AML-193 (cell line): ENCODE measurements at regions not wholly inside any gene's neighbourhood (a gene's known extent, or its start where the extent isn't known, plus 50 kb on each side); places are given as distances from the start of the nearest gene placed in this dataset.
"Not testable (repeated sequence)": the region's sequence is repeated elsewhere in the genome, so short reads cannot be mapped to it uniquely, and the experiment has no call there.

ENCODE experiments used
- DNase-seq, 2 experiments: peaks; one replicate each; lab custom pipeline; 2025; lab: John Stamatoyannopoulos, UW

DNA sequence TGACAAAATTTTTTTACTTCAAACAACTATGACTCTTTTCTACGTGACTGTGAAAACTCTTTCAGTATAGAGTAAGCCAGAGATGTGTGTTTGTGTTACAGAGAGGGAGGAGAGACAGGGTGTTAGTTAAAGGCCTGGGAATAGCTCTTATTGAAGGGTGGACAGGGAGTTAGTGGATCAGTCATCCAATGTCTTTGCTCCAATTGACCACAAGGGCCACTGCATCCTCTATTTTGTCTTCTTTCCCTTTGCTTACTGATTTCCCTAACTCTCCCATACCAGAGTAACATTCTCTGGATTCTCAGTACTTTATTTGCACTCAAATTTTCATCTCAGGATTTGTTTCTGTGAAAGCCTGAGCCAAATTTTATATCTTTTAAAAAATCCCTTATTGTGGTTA is 920.3 kb downstream of the CDH18 start:
- DNase-seq = no peak

DNA sequence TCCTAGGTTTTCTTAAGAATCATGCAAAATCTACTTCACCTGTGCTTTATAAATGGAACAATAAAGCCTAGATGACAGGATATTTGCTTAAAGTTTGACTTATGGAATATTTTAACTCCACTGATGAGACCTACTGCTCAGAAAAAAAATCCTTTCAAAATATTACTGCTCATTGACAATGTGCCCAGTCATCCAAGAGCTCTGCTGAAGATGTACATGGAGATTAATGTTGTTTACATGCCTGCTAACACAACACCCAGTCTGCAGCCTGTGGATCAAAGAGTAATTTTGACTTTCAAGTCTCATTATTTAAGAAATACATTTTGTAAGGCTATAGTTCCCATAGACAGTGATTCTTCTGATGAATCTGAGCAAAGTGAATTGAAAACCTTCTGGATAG is 889.6 kb downstream of the CDH18 start:
- DNase-seq = no peak

DNA sequence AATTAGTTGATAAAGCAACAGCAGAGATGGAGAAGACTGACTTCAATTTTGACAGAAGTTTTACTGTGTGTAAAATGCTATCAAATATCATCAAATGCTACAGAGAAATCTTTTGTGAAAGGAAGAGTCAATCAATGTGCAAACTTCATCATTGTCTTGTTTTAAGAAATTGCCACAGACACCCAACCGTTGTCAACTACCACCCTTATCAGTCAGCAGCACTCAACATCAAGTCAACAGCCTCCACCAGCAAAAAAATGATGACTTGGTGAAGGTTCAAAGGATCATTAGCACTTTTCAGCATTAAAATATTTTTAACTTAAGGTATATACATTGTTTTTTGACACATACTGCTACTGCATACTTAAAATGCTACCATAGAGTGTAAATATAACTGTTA is 888.8 kb downstream of the CDH18 start:
- no peak for DNase-seq

DNA sequence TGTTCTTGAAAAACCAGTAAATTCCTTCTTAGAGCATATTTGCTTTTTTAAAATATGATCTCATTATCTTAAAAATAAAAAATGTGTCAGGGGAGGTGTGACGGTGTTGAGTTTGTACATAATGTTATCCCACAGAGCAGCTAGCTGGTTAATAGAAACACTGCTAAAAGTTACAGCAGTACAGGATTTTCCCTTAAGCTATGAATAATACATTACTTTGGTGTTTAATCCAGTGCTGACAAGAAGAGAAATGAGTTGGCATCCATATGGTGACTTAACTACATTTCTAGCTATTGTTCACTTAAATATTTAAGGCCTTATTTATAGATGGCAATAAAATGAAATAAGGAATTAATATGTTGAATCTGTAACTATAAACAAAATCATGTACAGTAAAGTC is 883.1 kb downstream of the CDH18 start:
- DNase-seq = no peak

DNA sequence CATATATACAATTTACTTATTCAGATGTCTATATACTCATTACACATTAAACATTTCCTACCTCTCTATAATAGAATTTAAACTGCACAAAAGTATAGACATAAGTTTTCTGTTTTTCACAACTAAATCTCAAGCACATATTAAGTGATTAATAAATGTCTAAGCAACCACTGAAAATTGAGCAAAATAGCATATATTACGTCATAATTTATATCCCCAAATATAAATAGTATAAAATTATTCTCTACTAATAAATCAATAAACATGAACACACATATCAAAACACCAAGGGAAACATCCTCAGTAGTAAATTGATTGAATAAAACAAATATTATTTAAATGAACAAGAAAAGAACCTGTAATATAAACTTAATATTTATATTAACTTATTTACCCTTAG is 865.1 kb downstream of the CDH18 start:
- no peak for DNase-seq

DNA sequence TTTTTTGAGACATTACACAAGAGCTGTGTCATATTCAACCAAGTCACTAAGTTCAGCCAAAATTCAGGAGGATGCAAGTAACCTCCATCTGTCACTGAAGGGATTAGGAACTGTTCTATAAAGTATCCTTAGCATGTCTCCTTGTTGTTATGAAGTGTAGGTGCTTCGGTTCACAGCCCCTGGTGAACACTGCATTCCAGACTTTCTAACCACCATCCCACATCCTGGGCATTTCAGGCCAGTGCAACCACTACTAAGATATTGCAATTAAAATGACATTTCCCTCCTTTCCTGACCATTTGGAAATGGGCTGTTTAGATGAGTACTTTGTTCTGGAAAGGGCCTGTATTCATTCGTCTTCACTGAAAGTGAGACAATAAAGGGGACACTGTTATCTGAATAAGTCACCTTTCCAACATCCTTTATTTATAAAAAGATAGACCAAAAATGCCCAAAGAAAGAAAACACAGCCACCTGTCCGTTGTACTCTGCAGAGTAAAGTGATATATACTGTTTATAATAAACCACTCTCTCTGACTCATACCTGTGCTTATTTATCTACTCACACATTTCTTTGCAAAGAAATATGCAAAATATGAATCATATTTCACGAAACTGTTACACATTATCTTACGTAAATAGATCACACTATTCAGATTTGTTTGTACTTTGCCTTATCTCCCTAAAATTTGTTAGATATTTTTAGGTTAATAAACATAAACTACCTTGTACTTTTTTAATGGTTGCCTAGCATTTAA is 861.9 kb downstream of the CDH18 start:
- no peak for DNase-seq

DNA sequence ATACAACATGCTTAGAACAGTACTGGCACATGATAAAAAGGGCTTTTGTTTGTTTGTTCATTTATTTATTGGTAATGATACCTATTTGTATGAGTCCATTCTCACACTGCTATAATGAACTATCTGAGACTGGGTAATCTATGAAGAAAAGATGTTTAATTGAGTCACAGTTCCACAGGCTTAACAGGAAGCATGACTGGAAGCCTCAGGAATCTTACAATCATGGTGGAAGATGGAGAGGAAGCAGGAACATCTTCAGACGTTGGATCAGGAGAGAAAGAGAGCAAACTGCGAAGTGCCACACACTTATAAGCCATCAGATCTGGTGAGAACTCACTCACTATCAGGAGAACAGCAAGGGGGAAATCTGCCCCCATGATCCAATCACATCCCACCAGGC is 847.7 kb downstream of the CDH18 start:
- DNase-seq = no peak

DNA sequence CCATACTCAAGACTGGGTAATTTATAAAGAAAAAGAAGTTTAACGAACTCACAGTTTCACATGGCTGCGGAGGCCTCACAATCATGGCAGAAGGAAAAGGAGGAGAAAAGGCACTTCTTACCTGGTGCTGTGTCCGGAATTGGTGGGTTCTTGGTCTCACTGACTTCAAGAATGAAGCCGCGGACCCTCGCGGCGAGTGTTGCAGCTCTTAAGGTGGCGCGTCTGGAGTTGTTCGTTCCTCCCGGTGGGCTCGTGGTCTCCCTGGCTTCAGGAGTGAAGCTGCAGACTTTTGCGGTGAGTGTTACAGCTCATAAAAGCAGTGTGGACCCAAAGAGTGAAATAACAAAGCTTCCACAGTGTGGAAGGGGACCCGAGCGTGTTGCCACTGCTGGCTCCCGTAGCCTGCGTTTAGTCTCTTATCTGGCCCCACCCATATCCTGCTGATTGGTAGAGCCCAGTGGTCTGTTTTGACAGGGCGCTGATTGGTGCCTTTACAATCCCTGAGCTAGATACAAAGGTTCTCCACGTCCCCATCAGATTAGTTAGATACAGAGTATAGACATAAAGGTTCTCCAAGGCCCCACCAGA is 846.0 kb downstream of the CDH18 start:
- not testable (repeated sequence) for DNase-seq

DNA sequence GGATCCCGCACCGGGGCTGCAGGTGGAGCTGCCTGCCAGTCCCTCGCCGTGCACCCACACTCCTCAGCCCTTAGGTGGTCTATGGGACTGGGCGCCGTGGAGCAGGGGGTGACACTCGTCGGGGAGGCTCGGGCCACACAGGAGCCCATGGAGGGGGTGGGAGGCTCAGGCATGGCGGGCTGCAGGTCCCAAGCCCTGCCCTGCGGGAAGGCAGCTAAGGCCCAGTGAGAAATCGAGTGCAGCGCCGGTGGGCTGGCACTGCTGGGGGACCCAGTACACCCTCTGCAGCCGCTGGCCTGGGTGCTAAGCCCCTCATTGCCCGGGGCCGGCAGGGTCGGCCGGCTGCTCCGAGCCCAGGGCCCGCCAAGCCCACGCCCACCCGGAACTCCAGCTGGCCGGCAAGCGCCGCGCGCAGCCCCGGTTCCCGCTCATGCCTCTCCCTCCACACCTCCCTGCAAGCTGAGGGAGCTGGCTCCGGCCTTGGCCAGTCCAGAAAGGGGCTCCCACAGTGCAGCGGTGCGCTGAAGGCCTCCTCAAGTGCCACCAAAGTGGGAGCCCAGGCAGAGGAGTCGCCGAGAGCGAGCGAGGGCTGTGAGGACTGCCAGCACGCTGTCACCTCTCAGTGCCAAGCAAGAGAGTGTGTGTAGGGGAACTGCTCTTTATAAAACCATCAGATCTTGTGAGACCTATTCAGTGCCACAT is 845.1 kb downstream of the CDH18 start:
- DNase-seq = not testable (repeated sequence)

DNA sequence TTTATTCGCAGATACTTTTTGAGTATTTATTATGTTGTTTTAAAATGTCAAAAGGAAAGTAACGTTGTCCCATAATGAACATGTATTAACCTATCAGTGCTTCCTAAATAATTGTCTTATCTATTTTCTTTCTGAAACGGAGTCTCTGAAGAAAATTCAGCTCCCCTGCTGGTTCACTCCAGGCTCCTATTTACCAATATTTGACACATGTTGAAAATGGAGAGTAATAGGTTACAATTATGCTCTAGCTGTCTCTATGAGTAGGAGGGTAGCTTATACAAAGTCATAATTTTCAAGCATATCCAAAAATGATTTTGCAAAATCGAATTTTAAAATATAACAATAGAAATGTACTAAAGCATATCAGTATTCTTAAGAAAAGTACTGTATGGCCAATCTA is 844.1 kb downstream of the CDH18 start:
- no peak for DNase-seq

DNA sequence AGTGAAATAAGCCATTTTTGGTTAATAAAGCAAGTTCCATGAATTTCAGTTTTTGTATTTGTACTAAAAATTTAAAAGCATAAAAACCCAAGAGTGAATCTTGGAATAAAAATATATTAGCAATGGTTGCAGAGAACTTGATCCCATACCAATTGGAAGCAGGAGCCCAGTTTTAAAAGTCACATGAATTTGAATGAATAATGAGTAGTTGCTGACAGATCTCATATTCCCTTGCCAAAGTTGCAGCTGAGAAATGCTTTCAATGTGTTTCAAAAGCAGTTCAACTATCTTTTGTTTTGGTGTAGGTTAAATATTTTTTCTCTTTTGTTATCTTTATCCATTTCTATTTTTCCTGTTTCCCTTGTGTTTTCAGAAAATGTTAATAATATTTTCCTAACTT is 818.6 kb downstream of the CDH18 start:
- no peak for DNase-seq

DNA sequence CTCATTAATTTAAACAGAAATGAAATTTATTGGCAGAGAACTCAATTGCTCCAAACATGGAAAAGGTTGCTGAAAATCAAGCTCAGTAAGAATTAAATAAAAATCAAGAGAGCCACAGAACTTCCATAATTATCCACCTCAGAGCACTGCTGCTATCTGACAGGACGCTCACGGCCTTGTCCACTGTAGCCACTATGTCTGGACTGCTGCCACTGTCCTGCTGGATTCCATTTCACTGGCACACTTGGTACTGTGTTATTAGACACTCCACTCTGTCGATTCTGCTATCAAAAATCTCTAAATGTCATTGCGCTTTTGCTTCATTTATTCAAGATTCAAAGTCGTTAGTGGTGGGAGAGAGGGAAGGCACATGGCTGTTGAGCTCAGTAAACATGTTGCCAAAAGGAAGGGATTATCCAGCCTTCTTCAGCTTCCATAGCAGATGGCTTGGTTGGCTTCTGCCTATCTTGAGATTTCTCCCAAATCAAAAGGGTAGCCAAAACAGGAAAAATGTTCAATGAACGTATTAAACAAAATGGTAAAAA is 815.0 kb downstream of the CDH18 start:
- no peak for DNase-seq

DNA sequence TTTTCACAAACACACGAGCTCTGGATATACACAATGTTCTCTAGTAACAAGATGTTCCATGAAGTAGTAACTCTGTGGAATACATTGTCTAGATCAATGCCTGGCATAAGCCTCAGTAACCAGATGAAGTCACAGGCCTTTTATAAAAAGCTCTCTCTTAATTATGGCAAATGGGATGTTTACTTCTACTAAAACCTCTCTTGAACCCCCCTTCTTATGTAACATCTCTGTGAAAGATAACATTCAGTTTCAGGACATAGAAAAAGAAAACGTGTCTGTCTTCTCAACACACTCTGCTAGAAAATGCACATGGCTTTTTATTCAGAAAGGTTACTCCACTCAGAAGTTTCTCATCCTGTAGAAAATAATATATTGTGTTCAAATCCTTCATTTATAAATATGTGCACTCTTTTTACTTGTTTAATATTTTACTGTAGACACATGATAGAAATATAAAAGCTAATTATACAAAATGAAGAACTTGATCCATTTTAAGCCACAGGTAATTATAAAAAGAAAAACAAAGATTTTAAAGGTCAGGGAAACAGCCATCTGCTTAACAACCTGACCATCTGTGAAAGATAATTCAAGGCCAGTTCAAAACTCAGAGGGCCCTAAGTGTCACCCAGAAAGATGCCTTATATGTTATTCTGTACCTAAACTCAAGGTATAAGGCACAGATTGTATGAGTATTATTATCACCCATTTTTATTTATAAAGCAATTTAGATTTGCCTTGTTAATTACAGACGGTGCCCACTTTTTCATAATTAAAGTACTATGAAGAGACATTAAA is 812.0 kb downstream of the CDH18 start:
- no peak for DNase-seq

DNA sequence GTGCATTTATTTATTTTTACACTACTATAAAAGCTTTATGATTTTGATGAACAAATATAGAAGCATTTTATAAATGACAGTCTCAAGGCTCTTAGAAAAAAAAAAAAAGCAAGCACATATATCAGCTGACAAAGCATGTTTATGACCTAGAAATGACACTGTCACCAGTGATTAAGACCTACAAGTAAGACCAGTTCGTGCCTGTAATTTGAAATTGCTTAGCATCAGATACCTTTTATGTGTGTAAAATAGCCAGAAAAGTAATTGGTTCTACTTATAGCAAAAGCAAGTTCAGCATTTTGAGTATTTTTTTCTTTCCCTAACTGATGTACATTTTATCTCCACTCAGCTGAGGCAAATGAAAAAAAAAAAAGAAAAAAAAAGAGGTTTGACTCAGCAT is 808.4 kb downstream of the CDH18 start:
- no peak for DNase-seq

DNA sequence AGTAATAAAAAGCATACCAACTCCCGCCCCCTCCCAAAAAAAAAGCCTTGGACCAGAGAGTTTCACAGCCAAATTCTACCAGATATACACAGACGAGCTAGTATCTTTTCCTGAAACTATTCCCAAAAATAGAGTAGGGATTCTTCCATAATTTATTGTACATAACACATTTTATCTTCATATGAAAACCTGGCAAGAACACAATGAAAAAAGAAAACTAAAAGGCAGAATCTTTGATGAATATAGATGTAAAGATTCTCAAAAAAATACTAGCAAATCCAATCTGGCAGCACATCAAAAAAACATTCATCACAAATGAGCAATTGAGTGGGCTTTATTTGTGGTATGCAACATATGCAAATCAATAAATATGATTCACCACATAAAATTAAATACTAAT is 798.8 kb downstream of the CDH18 start:
- DNase-seq = no peak

DNA sequence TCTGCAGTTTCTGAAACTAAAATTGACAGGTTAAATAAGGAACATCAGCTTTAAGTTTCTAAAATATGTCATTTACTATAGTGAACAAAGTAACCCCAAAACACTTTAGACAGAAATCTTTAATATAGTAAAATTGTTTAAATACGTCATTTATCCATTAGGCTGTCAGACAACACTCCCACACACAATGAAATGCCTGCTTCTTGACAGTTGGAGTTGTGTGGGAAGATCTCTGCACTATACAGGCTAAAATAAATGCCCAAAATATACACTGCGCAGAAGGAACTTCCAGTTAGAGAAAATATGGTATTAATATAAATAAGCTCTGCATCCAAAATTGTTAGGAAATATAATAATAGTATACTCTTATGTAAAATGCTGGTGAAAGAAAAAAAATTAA is 794.4 kb downstream of the CDH18 start:
- no peak for DNase-seq

DNA sequence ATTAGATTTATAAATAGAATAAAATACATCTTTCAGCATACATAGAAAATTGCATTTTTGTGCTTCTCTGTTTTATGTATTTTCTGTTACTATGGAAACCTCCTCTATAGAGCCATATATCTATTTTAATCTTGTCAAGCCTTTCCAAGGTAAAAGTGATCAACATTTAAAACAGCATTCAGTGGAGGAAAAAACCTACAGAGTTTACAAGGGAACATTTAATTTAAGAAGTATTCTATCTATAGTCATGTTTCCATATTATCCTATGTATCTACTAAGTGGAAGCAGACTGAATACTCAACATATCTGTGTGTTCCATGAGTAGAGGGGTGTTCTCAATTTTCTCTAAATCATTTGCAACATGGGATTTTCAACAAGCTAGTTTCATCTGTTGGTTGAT is 791.4 kb downstream of the CDH18 start:
- no peak for DNase-seq

DNA sequence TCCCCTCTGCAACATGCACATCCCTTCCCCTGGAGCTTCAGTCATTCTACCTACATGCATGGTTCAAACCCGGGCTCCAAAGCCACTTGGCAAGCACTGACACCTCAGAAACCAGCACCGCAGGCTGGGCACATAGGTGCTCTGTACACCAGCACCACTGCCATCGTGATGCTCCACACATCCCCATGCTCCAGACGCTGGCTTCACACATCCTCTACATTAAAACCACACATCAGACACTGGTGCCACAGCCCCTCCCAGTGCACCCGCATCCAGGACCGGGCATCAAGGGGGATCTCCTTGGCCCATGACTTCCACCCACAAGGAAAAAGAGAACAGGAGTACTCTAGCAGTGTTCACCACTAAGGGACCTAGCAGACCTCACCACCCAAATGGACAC is 787.7 kb downstream of the CDH18 start:
- DNase-seq = no peak

DNA sequence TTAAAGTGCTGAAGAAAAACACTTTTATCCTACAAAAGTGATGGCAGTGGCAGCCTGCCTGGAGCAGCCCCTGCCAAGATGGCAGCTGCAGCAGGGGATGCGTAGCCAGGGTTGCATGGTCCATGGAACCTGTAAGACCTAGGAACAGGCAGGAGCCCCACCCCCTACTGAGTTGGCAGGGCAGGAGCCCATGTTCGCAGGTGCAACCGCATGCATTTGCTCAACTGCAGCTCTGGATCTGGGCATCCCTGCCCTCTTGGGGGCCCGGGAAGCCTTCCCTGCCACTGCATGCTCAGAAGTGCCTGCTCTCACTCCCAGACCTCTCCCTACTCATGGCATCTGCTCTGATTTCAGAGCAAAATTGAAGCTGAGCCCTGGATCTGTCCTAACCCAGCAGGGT is 779.6 kb downstream of the CDH18 start:
- no peak for DNase-seq

DNA sequence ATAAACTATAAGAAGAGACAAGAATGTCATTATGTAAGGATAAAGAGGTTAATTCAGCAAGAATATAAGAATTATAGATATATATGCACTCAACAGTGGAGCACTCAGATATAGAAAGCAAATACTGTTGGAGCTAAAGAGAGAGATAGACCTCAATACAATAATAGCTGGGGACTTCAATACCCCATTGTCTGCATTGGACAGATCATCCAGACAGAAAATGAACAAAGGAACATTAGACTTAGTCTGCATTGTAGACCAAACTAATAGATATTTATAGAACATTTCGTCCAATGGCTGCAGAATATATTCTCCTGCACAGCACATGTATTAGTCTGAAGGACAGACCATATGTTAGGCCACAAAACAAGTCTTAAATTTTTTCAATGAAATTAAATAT is 777.1 kb downstream of the CDH18 start:
- DNase-seq = no peak

DNA sequence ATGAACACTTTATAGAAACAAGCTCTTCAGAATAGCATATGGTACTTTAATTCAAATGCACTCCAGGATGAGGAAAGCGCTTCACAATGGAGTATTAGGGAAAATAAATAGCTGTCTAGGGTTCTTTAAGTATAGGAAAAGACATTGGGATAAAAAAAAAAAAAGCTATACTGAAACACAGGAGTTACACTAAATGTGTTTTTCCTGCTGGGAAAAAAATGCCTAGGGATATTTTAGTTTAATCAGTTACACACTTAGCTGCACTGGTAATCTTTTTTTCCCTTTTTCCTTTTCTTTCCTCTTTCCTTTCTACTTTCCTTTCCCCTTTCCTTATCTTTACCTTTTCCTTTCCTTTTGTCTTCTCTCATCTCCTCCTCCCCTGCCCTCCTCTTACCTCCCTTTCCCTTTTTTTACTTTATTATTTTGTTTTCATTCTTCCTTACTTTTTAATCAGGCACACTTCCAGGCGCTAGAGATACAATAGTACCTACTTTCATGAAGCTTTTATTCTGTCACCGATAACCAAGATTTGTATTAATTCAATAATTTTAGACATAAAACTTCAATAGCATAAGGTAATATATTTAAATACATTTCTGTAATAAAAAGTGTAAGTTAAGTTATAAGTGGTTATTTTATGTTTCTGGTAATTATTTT is 758.7 kb downstream of the CDH18 start:
- no peak for DNase-seq

DNA sequence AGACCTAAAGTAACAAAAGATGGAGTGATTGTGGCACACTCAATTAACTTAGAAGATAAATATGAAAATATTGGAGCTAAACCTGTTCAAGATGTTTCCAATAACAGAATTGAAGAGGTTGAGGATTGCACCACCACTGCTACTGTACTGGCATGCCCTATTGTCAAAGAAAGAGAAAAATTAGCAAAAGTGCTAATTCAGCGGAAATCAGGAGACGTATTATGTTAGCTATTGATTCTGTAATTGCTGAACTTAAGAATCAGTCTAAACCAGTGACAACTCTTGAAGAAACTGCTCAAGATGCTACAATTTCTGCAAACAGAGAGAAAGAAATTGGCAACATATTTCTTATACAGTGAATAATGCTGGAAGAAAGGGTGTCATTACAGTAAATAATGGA is 754.4 kb downstream of the CDH18 start:
- DNase-seq = no peak
